NCI-H1694 treated with DMSO at 0.1 percent for 48 hours (cell line): ENCODE measurements at regions not wholly inside any gene's neighbourhood (a gene's known extent, or its start where the extent isn't known, plus 50 kb on each side); places are given as distances from the start of the nearest gene placed in this dataset.
"Not testable (repeated sequence)": the region's sequence is repeated elsewhere in the genome, so short reads cannot be mapped to it uniquely, and the experiment has no call there.

ENCODE experiments used
- DNase-seq: peaks from one replicate; lab custom pipeline; 2025; lab: John Stamatoyannopoulos, UW

DNA sequence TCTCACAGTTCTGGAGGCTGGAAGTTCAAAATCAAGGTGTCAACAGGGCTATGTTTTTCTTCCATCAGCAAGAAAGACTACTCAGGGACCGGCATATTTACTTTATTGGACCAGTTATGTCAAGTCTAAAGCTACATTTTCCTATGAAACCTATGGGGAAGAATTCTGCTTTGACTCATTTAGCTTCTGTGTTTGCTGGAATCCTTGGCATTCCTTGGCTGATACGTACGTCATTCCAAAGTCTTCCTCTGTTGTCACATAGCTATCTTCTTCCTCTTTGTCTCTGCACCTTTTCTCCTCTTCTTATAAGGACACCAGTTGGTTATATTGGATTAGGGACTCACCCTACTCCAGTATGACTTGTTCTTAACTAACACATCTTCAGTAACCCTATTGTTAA, 137.4 kb upstream of the FBXO11 start:
- no peak for DNase-seq

DNA sequence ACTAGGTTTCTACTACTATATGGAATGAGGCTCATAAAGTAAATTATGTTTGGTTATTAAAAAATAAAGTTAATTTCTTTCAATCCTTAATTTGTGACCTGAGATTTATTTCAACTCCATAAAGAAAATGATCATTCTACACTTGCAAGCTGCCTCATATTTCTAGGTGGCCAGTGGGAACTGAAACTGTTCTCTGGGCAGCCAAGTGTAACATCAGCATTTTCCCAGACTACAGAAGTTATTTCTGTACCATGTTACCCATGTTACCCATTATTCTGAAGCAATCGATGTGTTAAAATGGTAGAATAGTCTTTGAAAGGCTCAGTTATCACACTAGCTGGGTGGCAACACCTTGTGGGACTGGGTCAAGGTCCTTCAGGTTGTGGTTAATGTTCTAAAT, 139.3 kb upstream of the FBXO11 start:
- DNase-seq: no peak

DNA sequence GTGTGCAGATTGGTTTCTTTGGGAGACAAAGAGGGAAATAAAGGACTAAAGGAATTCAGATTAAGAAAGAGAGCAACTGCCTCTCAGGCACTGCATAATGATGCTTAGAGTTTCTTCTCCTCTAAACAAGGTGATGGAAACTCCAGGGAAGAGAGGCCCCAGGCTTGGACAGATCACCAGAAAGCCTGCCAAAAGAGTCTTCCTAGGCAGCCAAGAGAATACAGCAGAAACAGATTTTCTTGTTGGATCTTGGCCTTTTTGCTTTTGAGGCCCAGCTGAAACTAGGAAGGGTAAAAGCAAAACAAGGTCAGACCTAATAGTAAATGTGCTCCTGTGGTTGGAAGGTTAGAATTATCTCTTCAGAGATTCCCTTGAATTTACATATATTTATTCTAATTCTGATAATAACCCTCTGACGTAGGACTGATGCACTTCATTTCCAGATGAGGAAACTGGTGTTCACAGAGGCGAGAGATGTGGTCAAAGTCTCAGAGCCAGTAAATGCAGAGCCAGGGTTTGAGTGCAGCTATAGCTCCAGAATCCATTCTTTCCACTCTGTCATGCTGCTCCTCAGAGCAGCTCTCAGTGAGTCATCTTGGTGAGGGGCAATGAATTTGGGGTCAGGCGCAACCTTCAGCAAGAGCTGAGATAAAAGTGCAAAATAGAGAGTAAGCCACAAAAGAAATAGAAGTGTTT, 142.3 kb upstream of the FBXO11 start:
- DNase-seq: no peak

DNA sequence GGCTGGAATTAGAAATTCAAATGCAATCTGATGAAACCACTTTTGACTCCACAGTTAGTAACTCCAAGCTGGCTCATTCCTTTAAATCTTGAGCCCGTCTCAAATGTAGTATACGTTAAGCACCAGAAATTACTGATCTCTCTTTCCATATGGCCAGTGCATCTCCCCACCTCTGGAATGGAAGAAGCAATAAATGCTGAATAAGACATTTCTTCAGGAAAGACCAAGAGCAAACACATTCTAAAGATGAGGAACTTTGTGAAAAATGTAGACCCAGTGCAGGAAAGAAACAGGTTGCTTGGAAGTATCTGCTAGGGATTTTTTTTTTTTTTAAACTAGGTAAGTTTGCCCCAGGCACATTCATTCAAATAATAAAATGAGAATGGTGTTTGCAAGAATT, 143.1 kb upstream of the FBXO11 start:
- no peak for DNase-seq

DNA sequence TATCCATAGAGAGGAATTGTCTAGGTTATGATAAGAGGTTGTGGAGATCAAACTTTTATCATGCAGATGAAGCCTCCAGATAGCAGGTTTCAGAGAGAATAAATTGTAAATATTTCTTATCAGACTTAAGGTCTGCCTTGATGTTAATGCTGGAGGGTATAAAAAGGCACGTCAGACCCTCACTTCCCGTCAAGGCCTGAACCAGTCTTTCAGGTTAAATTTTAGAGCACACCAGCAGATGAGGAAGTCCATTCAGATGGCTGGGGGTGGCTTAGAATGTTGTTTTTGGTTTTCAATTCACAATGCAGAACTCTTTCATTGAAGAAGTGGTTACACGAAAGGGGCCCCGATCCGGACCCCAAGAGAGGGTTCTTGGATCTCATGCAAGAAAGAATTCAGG, 144.4 kb upstream of the FBXO11 start:
- DNase-seq: no peak

DNA sequence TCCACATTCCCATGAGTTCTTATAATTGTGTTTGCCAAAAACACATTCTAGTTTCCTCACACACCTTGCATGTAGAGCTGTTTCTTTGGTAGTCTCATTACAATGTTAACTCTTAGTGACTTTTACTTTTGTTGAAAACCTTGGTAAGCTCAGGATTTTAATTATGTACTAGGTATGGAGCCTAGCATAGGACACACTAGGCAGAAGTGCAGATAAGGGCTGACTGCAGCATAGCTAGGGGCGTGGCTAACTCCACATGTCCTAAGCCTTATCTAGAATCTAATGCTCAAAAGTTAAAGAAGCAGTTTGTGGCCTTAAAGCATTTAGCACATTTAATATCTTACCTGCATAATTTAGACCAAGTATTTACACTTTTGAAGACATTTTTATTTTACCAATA, 153.7 kb upstream of the FBXO11 start:
- DNase-seq: no peak

DNA sequence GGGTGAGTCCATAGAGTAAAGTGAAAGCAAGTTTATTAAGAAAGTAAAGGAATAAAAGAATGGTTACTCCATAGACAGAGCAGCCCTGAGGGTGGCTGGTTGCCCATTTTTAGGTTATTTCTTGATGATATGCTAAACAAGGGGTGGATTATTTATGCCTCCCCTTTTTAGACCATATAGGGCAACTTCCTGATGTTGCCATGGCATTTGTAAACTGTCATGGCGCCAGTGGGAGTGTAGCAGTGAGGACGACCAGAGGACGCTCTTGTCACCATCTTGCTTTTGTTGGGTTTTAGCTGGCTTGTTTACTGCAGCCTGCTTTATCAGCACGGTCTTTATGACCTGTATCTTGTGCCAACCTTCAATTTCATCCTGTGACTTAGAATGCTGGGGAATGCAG, 155.4 kb upstream of the FBXO11 start:
- not testable (repeated sequence) for DNase-seq

DNA sequence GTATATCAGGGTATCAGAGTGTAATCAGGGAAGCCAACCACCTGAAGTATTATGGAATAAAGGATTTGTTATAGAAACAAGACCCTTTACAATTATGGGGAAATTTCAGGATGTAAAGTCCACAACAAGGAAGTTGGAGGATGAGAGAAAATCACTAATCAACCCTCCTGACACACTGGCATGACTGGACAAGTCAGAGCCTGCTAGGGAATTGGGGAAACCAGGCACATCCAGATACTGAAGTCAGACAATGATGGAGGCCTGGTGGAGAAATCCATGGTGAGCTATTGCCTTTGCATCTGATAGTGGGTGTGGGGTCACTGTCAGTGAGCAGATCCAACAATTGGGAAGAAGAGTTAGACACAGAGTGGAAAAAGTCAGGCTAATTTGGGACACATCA, 158.8 kb upstream of the FBXO11 start:
- DNase-seq: no peak

DNA sequence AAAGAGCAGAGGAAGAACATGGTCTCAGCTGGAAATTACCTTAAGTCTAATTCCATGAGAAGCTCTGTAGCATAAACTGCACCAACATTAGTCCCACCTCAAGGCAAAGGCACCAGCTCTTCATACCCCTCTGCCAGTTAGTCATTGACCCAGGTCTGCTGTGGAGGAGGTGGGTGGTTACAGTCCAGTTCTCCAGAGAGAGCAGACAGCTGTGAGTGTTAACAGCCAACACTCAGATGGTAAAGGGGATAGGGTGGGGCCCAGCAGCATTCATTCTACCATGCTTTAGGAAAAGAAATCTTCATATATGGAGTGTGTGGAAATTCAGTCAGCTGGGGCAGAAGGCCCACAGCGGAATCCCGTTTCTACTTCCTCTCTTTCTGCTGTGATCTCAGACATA, 159.7 kb upstream of the FBXO11 start:
- no peak for DNase-seq

DNA sequence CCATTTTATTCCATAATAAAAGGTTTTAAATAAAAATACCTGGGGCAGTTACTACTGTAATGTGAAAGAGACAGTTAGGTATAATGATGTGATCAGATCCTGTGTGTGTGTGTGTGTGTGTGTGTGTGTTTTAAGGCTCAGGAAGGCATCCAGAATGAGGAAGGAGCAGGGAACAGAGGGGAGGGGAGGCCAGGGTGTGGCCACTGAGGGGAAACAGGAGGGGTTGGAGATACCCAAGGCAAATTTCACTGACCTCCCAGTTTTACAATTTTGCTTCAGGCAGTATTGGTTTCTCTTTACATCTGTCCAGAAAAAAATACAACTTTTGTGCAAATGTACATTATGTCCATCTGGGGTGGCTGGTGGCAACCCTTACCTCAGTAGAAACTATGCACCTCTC, 163.5 kb upstream of the FBXO11 start:
- DNase-seq: no peak

DNA sequence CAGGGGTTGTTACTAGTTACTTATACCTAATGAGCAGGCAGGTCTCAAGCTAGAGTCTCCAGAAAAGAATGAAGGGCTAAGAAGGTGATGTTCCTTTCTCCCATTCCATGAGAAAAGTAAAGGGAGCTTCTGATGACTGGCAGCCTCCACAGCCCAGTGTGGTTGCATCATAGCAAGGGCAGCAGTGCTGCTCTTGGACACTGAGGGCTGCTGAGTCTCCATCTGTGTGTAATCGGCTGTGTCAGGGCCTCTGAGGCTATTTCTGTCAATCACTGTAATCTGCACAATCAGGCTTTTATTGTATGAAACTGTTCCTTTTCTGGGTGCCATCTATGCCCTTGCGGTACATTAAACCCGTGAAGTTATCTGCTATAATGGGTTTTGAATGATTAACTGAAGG, 164.1 kb upstream of the FBXO11 start:
- DNase-seq: no peak

DNA sequence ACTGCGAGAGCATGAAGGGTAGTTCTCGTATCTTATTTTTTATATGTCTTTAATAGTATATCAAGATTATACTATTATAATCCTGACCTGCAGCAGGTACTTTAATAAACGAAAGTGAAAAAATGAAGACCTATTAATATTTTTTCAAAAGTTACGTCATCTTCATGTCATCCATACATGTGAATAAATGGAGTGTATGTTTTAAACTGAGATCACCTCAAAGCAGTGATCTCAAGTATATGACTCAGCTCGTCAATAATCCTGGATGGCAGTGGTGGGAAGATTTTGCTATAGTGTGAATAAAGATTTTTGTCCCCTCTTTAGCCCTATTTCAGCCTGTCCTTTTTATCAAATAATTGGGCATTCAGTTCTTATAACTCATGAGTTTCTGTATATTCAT, 166.3 kb upstream of the FBXO11 start:
- DNase-seq: no peak

DNA sequence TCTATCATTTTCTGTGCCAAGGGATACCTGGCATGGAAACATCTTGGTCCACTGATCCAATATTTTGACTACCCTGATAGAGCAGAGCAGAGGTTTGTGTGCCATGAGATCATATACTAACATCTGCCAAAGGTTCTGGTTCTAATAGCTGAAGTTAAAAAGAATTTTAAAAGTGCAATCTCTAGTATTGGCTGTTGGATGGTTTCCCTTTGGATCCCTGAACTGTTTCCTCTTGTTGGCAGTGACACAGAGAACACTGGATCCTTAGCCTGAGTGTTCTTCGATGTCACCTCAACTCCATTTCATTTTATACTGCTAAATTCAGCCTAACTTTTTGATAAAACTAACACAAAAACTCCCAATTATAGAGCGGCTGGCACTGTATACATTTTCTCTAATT, 169.3 kb upstream of the FBXO11 start:
- no peak for DNase-seq

DNA sequence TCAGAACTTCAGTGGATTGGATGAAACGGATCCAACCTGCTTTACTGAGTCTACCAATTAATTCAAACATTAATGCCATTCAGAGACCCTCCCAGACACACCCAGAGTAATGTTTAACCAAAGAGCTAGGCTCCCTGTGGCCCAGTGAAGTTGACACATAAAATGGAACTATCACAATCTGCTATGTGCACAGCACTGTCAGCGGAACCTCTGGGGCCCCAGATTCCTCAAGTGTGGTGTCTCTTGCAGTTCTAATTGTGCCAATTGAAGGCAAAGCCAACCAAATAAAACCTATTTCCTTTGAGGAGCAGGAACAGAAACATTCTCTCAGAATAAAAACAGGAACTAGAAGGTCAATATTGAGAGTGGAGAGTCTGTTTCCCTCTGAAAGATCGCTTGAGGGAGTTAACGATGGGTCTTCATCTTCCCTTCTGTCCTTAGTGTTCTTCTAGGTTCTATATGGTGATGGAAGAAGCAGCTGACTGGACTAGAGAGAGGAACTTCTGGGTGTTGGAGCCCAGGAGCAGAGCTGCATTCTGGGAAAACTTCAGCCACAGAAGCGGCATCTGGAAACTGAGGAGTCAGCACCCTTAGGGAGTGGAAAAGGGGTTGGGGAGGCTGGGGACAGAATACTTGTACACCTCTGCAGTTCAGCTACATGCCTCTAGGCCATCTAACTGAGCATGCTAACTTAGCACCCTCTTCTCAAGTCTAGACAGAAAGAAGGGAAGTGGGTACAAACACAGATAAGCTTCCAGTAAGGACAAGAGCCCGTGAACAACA, 174.4 kb upstream of the FBXO11 start:
- DNase-seq: no peak

DNA sequence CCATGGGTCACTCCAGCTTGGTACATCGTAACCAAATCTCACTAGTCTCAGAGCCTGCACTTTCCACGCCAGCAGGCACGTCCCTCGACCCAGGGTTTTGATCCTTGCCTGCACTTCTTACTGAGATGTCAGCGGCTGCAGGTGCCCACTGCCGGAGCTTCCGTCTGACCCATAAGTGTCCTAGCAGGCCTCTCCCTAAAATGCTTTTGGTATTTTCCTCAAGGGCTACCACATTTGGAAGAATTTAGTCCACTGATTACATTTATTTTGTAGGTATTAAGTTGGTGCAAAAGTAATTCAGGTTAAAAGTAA, 175.0 kb upstream of the FBXO11 start:
- no peak for DNase-seq

DNA sequence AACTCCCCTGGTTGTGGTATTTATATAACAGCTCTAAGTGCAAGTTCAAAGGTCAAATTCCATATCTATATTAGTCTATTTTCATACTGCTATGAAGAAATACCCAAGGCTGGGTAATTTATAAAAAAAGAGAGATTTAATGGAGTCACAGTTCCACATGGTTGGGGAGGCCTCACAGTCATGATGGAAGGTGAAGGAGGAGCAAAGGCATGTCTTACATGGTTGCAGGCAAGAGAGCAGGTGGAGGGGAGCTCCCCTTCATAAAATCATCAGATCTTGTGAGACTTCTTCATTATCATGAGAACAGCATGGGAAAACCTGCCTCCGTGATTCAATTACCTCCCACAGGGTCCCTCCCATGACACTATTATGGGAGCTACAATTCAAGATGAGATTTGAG, 179.6 kb upstream of the FBXO11 start:
- DNase-seq: no peak

DNA sequence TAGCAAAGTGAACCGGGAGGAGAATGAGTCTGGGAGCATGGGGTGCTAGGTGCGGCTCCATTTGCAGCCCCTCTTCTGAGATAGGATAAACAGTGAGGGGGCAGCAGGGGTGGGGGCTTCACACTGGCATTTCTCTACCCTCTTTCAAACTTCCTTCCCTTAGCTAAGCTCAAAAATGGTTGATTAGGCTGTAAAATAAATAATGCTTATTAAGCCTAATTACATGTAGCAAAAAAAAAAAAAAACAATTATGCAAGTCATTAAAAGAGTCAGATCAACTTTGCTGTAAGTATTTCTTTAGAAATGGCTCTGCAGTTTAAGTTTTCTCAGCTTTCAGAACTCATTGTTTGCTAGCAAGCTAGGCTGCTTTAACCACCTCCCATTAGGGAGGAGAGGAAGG, 182.7 kb upstream of the FBXO11 start:
- no peak for DNase-seq

DNA sequence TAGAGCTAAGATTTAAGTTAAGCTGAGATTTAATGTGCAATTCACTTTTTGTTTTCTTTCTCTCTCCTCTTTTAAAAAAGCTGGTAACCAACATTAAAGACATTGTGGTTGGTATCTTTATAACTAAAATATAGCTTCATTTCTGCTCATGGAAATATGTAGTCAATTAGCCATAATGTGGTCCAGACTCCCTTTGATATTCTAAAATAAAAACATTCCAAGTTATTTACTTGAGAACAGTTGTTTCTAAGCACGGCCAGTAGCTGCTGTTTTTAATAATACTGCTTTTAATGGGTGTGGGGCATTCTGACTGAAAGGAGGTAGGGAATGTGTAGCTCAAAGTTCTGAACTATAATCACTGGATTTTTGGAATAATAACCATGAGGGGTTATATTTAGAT, 183.3 kb upstream of the FBXO11 start:
- DNase-seq: no peak

DNA sequence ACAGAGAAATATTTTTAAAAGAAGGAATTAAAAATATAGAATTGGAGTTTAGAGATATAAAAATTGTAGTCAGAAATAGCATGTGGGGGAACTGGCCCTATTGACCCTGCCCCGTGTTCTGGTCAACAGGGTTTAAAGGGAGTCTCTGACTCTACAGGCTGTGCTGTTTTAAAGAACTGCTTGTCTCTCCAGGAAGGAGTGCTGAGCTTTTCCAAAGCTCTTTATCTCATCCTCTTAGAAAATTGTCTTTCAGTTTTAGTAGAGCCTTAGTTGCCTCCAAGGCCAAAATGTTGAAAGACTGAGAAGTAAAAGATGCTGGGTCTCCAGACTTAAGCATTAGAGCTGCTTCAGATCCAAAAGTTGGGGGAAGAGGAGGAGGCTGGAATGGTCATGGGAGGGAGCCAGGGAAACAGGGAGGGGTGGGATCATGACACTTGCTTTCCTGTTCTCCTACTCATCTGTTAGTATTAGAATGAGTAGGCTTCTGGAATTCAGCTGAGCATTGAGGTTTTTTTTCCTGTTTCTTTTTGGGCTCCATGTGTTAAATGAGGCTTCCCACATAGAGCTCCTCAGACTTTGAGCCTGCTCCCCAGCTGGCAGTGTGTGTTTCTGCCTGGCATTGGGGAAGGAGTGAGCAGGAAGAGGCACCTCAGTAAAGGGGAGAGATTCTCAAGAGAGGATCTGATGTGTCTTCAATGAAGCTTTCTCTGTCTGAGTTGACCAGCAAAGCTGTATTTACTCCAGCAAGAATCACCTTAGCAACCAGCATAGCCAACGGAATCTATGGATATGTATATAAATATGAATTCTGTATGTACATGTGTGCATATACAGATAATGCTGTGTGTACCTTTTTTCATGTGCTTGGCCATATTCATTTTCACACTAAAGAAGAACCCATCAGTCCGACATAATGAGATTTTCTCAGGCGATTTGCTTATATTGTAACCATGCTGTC, 186.8 kb upstream of the FBXO11 start:
- DNase-seq: no peak

DNA sequence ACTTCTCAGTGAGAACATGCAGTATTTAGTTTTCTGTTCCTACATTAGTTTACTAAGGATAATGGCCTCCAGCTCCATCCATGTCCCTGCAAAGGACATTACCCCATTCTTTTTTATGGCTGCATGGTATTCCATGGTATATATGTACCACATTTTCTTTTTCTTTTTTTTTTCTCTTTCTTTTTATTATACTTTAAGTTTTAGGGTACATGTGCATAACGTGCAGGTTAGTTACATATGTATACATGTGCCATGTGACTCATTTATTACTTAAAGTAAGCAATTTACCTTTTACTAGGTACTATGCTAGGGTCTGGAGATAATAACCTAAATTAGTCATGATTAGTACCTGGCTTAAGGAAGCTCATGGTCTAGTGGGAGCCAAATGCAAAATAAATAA, 190.5 kb upstream of the FBXO11 start:
- not testable (repeated sequence) for DNase-seq

DNA sequence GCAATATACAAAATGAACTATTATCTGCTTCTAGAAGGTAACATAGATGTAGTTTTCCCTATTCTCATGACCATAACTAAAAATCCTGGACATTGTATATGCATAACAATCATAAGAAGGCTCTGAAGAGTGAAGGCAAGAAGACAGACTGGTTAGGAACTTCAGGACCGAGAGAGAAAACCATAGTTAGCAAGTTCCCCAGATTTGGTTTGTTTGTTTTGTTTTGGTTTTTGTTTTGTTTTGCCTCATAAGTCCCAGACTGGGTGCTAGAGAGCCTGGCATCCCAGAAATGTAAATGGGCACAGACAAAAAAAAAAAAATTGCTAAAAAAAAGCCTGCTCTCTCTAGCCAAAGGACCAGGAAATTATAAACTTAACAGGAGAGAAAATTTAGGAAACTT, 192.2 kb upstream of the FBXO11 start:
- DNase-seq: no peak

DNA sequence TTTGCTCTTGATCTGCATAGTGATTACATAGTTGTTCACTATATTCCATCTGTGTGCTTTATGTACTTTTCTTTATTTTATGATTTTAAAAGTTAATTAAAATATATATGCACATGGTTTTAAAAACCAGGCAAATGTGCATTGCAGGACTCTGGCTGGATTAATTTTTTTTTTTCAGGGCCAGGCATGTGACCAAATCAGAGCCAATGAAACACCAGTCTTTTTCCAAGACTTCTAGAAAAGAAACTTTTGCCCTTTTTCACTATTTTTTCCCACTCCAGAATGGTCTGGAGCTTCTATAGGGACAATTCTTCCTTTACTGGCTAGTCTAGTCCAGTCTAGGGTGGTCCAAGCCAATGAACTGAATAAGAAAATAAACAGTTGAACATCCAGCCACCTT, 198.1 kb upstream of the FBXO11 start:
- DNase-seq: no peak

DNA sequence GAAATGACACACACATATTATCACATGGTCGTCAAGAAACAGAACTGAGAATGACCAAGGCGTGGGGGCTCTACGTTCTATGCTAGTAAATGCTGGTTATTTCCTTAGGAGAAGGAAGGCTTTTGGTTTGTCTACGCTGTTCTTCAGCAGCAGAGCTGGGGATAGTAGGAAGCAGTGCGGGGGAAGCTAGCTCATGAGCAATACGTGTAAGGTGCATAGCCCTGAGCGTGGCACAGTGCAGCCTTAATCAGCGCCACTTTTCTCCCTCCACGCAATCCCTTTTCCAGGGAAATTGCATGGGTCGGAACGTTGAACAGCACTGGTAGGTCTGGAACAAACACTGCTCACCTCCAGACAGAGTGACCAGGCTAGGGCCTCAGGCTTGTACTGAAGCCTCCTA, 199.6 kb upstream of the FBXO11 start:
- DNase-seq: no peak
